HG03442 (cell line): ENCODE measurements at regions not wholly inside any gene's neighbourhood (a gene's known extent, or its start where the extent isn't known, plus 50 kb on each side); places are given as distances from the start of the nearest gene placed in this dataset.

Experiments
- ATAC-seq: cut with Tn5 transposase; IDR thresholded peaks from one replicate; pipeline ENCODE4 v1.9.1; 2021; ENCODE audit warnings: mild to moderate bottlenecking, moderate library complexity; ENCODE audit not compliant: unreplicated experiment

GRCh38 chr2:122150524-122151280 lies 395.3 kb downstream of the TSN start:
- no peak for ATAC-seq

DNA sequence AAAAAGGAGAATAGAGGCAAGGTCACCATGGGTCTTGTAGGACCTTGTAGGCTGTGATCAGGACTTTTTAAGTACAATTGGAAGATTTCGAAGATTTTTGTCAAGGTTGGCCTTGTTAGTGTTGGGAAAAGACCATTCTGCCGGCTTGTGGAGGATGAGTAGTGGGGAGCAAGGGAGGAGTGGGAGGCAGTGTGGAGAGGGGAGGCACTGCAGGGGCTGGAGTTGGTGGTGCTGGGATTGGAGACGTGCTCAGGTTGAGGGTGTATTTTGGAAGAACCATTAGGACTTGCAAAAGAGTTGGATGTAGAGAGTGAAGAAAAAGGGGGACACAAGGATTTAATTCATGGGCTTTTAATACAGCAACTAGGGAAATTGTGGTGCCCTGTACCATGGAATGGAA lies 397.1 kb downstream of the TSN start:
- no peak for ATAC-seq

- no peak for ATAC-seq
These were observed 400.9 kb downstream of the TSN start for GRCh38 chr2:122156176-122156890.

DNA sequence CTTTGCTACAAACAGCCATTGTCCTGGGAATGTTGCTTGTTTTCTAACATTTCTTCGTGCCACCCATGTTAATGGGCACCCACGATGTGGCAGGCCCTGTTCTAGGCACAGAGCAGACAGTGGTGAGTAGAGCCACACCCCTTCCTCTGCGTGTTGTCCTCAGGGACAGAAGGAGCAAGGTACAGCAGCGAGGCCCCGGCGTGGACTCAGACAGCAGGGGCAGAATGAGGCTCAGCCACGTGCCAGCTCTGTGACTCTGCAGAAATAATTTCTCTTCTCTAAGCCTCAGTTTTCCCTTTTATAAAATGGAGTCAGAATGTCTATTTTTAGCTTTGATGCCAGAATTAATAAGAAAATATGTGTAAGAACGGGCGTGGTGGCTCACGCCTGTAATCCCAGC lies 401.7 kb downstream of the TSN start:
- ATAC-seq: no peak

DNA sequence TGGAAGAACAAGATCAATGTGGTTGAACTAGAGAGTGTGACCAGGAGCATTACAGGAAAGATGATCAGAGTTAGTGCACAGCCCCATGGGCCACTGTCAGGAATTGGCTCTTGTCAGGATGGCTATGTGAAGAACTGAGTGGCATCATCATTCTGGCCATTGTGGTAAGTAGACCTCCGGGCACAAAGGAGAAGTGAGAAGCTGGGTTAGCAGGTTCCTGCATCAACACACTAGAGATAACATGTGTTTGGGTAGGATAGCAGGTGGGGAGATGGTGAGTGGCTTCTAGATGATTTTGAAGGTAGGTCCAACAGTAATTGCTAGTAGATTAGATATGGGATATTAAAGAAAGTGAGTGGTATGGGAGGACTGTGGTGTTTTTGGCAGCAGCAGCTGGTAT lies 408.2 kb downstream of the TSN start:
- no peak for ATAC-seq

DNA sequence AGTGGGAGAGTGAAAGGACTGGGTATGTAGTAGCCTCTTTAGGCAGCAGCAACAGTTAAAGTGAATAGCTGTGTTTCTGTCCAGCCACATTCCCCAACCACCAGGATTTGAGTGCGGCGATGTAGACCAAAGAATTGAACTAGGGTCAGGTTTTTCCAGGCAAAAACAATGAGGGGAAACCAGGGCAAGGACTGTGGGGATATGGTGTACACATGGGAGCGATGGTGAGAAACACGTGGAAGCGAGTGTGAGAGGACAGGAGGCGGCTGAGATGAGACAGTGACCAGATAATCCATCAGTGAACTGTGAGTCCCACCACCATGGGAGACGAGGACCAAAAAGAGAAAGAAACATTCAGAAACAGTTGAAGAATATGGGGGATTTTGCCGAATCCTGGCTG lies 409.5 kb downstream of the TSN start:
- no peak for ATAC-seq

- no peak for ATAC-seq
These were observed 411.4 kb downstream of the TSN start for GRCh38 chr2:122166820-122167219.

DNA sequence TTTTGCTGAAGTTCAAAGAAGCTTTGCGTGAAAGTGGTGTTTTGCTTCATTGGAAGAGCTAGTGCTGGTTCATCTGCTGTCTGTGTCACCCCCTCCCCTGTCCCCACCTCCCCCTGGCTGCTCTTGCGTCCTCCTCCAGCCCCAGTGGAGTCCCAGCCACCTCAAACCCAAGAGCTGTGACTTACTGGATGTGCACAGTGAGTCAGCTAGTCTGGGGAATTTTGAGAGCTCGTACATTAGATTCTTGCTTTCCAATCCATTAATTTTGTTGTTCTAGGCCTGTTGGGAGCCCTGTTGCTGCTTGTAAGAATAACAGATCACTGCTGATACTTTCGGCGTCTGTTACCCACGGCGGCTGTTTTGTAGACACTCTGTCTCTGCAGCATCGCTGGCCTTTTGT lies 412.1 kb downstream of the TSN start:
- no peak for ATAC-seq

- ATAC-seq: no peak
These were observed 413.3 kb downstream of the TSN start for GRCh38 chr2:122168799-122169198.

DNA sequence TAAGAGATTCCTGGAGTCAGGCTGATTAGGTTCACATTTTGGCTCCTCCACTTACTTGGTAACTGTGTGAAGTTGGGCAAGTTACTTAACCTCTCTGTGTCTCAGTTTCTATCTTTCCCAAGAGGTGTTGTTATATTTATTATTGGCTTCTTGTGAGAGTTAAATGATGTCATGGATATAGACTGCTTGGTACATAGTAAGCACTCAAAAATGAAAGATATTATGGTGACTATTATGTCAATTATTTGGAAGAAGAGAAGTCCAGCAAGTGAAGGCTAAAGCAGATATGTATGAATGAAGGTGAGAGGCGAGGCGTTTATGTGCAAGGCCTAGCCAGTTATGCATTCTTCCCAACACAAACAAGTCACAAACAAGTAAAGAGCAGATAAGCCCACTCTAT lies 417.4 kb downstream of the TSN start:
- ATAC-seq: no peak

- ATAC-seq: no peak
These were observed 418.6 kb downstream of the TSN start for GRCh38 chr2:122174061-122174460.

GRCh38 chr2:122179492-122180165 lies 424.2 kb downstream of the TSN start:
- ATAC-seq: no peak

- no peak for ATAC-seq
These were observed 425.5 kb downstream of the TSN start for GRCh38 chr2:122180972-122181371.

DNA sequence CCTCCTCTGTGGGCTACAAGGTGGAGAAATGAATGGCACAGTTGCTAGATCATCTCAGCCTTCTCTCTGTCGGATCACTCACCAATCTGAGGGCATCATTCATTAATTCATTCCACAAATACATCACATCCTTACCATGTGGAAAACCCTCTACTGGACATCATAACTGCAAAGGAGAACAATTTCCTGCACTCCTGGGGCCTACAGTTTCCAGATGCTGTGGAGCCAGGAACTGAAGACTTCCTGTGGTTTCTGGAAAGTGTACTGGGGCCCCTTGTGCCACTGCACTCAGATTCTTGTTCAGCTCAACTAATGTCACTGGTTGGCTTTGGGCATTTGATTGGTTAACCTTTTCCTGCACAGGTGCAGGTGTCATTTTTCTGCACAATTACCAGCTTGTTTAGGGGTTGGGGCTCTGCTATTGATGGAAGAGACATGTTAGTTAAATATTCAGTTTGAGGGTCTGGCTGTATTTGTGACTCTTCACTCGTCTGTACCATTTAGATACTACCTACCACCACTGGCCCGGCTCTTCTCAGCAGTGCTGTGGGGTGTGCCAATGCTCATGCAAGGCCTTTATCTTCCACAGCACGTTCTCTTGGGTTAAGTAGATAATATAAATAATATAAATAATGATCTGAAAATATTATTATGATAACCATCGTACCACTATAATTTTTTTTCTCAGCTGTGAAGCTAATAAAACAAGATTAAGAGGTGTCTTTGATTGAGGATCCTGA lies 427.3 kb downstream of the TSN start:
- no peak for ATAC-seq

GRCh38 chr2:122183890-122184289 lies 428.4 kb downstream of the TSN start:
- ATAC-seq: no peak

GRCh38 chr2:122186761-122187222 lies 431.3 kb downstream of the TSN start:
- no peak for ATAC-seq

GRCh38 chr2:122191331-122191730 lies 435.9 kb downstream of the TSN start:
- ATAC-seq: no peak

DNA sequence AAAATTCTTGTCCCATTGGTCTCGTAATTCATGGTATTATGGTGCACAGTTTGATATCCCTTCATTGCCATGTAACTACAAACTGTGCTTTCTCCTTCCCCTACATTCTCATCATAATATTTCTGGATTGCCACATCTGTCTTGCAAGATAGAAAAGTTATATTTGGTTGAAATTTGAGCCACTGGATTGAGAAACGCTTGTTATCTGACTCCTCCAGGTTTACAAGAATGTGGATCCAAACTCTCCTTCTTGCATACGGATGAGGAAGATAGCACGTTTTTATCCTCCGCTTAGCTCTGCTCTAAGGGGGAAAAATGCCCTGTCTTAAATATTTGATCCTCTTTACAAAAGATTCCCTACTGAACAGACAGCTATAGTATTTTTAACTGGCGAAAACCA lies 438.2 kb downstream of the TSN start:
- no peak for ATAC-seq

DNA sequence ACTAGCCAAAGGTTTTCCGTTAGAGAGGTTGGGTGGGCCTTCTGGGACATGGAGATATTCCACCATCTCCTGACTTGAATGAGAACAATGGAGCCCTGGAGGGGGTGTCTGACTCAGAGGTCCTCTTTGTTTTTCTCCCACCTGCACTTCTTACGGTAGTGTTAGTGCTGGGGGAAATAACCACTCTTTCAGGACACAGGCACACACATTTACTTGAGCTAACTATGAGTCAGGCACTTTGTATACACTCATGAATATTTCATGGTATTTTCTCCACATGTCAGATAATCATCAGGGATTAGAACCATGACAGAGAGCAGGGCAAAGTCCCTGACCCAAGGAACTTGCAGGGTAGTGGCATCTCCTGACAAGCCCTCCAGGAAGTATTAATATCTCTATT lies 439.1 kb downstream of the TSN start:
- no peak for ATAC-seq

DNA sequence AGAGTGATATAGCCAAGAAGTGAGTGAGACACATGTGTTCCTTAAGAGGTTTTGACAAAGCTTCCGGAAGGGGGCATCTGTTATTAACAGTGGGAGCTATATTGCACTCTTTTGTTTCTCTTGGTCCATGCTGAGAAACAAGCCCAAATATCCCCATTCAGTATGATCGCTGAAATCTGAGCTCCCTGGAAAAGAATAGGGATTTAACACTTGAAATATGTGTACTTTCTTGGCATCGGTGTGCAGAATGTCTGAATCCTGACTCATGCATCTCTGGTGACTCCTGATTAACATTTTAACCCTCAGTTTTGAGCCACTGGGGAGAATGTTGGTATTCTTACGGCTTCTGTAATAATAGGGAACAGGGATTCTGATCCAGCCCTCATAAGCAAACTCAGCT lies 448.1 kb downstream of the TSN start:
- ATAC-seq: no peak

DNA sequence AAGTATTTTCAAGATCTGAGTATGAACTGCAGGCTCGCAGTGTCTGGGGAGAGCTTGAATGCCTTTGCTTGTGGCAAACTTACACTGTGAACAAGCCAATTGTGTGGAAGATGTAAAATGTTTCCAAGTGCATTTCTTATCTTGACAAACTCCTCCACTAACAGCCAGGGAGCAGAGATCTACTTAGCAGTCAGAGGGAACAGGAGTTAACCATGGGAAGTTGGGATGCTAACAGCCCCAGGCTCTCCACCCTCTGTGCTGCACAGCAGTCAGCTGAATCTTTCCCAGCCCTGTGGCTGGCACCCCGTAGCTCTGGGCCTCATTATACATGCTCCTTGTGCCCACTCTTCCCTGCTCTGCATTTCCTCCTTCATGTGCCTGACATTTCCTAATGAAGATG lies 450.2 kb downstream of the TSN start:
- ATAC-seq: no peak
